ENCODE measurements at regions not wholly inside any gene's neighbourhood (a gene's known extent, or its start where the extent isn't known, plus 50 kb on each side); places are given as distances from the start of the nearest gene placed in this dataset.

- TF ChIP-seq ZNF8 (CRISPR knock-in tag; IDR thresholded peaks at IDR 0.05) (no peak), CREB5 (CRISPR knock-in tag; IDR thresholded peaks at IDR 0.05; ENCODE audit: low read depth) (no peak)
These were observed 122.0 kb downstream of the ETS2 start for GRCh38 chr21:38927776-38928175.
